Effector memory CD8-positive, alpha-beta T cell (primary cell): ENCODE measurements at regions not wholly inside any gene's neighbourhood (a gene's known extent, or its start where the extent isn't known, plus 50 kb on each side); places are given as distances from the start of the nearest gene placed in this dataset.

Experiments
- ATAC-seq: fragments of 150-1000 bp; cut with Tn5 transposase; replicated peaks from 2 replicates; pipeline ENCODE4 v1.10.0; 2021; ENCODE audit warnings: mild to moderate bottlenecking, moderate library complexity
- DNase-seq, 3 experiments: peaks; one replicate each; pipeline ENCODE4 v3.0.0; 2021
- H3K27ac Mint-ChIP-seq, 2 donors: one replicate each; pipeline ENCODE4 v1.8.0; 2022; ENCODE audit warnings: mild to moderate bottlenecking in 2 of 2, mixed read lengths in 2 of 2, moderate library complexity in 2 of 2
- H3K27me3 Mint-ChIP-seq, 2 donors: one replicate each; pipeline ENCODE4 v1.8.0; 2022; ENCODE audit warnings: mixed read lengths in 2 of 2
- H3K36me3 Mint-ChIP-seq: one replicate; pipeline ENCODE4 v1.8.0; 2022; ENCODE audit warnings: mild to moderate bottlenecking, moderate library complexity, mixed read lengths; ENCODE audit not compliant: insufficient read depth
- H3K4me1 Mint-ChIP-seq, 2 donors: one replicate each; pipeline ENCODE4 v1.8.0; 2022; ENCODE audit warnings: low read depth in 2 of 2, mixed read lengths in 2 of 2
- H3K4me3 Mint-ChIP-seq, 2 donors: one replicate each; pipeline ENCODE4 v1.8.0; 2022; ENCODE audit warnings: mild to moderate bottlenecking in 2 of 2, mixed read lengths in 2 of 2, moderate library complexity in 2 of 2
- H3K9me3 Mint-ChIP-seq, 2 donors: one replicate each; pipeline ENCODE4 v1.8.0; 2022; ENCODE audit warnings: mixed read lengths in 2 of 2

DNA sequence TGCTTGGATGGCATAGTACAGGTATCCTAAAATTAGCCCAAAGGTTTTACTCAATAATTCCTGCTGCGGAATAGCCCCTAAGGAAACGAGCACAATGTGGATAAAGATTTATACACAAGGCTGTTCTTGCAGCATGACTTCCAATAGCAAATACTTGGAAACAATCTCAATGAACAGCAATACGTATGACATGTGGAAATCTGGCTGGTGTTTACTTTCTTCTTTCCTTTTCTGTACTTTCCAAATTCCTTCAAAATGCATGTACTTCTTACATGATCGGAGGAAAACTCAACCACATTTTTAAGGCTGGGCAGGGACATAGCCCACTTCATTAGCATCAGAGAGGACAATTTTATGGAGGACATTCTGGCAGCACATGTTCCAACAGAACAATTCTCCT, 86.6 kb downstream of the C16orf95 start:
- H3K4me1 Mint-ChIP-seq, result peaks cover 3% of the 10 kb centered on the region in 2 donors
- no peak for DNase-seq

DNA sequence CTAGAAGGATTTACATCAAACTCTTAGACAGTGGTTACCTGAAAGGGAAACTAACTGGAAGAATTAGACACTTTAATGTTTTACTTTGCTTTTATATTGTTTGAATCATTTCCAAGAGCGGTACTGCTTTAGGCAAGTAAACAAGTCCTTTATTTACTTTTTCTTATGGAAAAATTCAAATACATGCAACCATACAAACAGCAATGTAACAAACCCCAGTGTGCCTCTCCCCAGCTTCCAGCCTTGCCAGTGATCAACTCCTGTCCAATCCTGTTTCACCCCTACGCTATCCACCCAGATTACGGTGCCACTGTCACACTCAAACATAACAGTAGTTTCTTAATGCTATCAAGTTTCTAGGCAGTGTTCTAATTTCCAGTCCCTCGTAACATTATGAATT, 85.9 kb downstream of the C16orf95 start:
- ATAC-seq, result no peak
- Mint-ChIP-seq H3K27me3 (peaks cover 12 to 40% of the 10 kb centered on the region in 2 donors), H3K27ac (no peak overlapping the region), H3K4me1 (peaks cover 10 to 11% of the 10 kb centered on the region in 2 donors), H3K9me3 (no peaks in the 10 kb centered on the region), H3K4me3 (no peak overlapping the region), H3K36me3 (no peaks in the 10 kb centered on the region)
- DNase-seq, result no peak

More for the DNA sequence above, 86.6 kb downstream of the C16orf95 start:
- H3K36me3 Mint-ChIP-seq, result no peaks in the 10 kb centered on the region
- H3K4me3 Mint-ChIP-seq, result no peak overlapping the region
- ATAC-seq, result no peak
- no peak overlapping the region for H3K27ac Mint-ChIP-seq
- H3K27me3 Mint-ChIP-seq, result peaks cover 12 to 32% of the 10 kb centered on the region in 2 donors
- no peaks in the 10 kb centered on the region for H3K9me3 Mint-ChIP-seq

DNA sequence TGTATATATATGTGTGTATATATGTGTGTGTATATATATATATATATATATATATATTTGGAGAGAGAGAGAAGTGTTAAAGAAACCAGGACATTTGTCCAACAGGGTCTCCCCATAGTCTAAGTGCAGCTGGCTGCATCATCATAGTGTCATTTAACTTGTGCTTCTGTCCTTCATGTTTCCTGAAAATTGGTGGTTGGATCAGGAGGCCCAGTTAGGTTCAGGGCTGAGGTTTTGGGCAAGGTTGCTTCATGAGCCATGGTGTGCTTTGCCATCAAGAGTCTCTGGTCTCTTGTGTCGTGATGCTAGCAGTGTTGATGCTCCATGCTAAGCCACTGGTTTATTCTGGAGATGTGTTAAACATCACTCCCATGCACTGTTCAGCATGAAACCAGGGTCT, 85.3 kb downstream of the C16orf95 start:
- Mint-ChIP-seq H3K27me3 (peaks cover 12 to 44% of the 10 kb centered on the region in 2 donors), H3K4me1 (peaks cover 13 to 15% of the 10 kb centered on the region in 2 donors), H3K4me3 (no peak overlapping the region), H3K27ac (no peak overlapping the region), H3K9me3 (no peaks in the 10 kb centered on the region), H3K36me3 (no peaks in the 10 kb centered on the region)
- ATAC-seq (no peak), DNase-seq (no peak)

DNA sequence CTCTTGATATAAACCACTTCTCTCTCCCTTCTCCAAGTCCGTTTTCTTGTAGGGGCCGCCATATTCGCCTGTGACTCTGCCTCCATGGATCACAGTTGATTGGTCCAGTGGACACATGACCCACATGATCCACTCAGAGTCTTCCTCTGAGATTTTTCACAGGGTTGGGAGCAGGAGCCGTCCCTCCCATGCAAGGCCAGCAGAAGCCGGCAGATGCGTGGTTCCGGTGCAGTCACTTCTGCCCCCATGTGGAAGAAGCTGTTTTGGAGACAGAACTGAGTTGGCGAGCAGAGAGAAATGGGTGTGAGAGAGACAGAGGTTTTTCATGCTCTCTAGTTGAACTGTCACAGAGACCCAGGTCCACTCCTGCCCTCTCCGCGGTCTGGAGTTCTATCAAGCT, 83.3 kb downstream of the C16orf95 start:
- Mint-ChIP-seq H3K27me3 (peaks cover 12 to 53% of the 10 kb centered on the region in 2 donors), H3K36me3 (no peaks in the 10 kb centered on the region), H3K9me3 (no peaks in the 10 kb centered on the region), H3K27ac (no peak overlapping the region), H3K4me1 (peaks cover 13 to 15% of the 10 kb centered on the region in 2 donors), H3K4me3 (no peak overlapping the region)
- ATAC-seq (no peak), DNase-seq (no peak)

DNA sequence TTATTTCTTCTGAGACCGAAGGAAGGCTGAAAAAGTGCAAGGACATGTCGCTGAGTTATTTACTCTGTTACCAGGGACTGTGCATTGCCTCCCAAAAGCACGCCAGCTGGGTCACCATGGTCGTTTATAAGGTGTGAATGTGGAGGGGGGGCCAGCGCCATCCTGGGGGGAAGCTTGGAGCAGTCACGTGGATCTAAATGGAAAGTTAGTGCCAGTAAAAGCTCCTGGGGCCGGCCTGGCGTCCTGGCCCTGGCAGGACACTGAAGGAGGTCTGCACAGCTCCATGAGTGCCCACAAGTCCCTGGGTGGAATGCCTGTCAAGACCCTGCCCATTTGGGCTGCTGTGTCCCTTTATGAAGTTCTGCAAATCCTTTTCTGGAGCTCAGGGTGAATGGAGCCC, 82.6 kb downstream of the C16orf95 start:
- peaks cover 6 to 47% of the 10 kb centered on the region in 2 donors for H3K27me3 Mint-ChIP-seq
- H3K27ac Mint-ChIP-seq, result no peak overlapping the region
- no peak overlapping the region for H3K4me3 Mint-ChIP-seq
- H3K36me3 Mint-ChIP-seq, result no peaks in the 10 kb centered on the region
- H3K9me3 Mint-ChIP-seq, result no peaks in the 10 kb centered on the region
- ATAC-seq, result no peak
- H3K4me1 Mint-ChIP-seq, result peaks cover 12 to 15% of the 10 kb centered on the region in 2 donors
- DNase-seq, result no peak

DNA sequence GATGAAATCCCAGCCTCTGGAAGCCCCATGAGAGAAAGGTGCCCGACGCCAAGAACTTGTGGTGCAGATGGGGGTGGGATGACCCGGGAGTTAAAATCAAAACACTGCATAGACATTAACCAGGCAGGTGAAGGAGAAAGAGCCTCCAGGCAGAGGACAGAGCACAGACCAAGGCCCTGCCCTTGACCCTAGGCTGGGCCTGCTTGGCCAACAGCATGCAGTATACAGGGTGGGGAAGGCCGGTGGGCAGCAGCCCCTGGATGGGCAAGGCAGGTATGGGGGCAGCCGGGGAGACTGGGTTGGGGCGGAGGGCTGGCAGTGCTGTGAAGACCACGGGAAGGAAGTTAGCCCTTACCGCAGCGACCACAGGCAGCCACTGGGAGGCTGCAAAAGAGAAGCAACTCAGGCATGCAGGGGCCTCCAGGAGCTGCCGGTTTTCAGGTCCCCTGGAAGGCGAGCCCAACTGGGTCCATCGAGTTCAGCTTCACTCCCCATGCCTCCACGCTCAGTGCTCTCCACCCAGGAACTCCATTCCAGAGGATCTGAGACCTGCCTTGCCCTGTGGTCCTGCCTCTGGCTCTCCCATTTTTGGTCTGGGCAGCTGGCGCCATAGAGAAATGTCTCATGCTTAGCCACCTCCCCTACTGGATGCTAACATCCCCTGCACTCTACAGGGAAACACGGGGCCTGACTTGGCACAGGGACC, 81.2 kb downstream of the C16orf95 start:
- H3K27ac Mint-ChIP-seq, result peak overlapping the region in 1 of 2 donors; percentile 65
- ATAC-seq (no peak), DNase-seq (no peak)
- H3K36me3 Mint-ChIP-seq, result no peaks in the 10 kb centered on the region
- H3K9me3 Mint-ChIP-seq, result no peaks in the 10 kb centered on the region
- peaks cover 8 to 50% of the 10 kb centered on the region in 2 donors for H3K27me3 Mint-ChIP-seq
- peak overlapping the region; percentile 52 to 61 for H3K4me3 Mint-ChIP-seq
- H3K4me1 Mint-ChIP-seq, result peaks cover 12 to 15% of the 10 kb centered on the region in 2 donors

DNA sequence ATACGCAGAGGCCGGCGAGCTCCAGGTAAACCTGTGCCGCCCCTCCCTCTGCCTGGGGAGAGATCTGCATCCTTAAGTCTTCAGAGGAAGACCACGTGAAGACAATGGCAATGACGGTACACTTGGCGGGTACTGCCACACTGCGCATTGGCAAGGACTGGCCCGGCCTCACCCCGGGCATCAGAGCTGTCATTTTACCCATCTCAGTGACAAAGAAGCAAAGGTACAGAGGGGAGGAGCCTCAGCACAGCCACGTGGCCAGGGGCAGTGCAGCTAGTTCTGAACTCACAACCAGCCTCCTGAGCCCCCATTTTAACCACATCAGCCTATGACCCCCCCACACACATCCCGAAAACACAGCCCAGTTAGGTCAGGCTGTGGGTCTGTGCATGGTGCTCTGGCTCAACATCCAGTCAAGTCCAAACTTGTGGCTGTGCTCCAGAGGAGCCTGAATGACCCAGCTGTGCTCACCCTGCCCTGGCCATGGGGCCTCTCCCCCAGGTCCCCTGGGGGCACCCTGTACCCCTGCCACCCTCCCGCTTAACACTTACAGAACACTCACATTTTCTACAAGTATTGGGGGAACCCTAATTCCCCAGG, 80.6 kb downstream of the C16orf95 start:
- H3K4me1 Mint-ChIP-seq, result peaks cover 12 to 15% of the 10 kb centered on the region in 2 donors
- H3K36me3 Mint-ChIP-seq, result no peaks in the 10 kb centered on the region
- H3K9me3 Mint-ChIP-seq, result no peaks in the 10 kb centered on the region
- H3K27me3 Mint-ChIP-seq, result peaks cover 14 to 56% of the 10 kb centered on the region in 2 donors
- H3K27ac Mint-ChIP-seq, result peak overlapping the region in 1 of 2 donors; percentile 65
- peak overlapping the region; percentile 52 to 61 for H3K4me3 Mint-ChIP-seq
- ATAC-seq (no peak), DNase-seq (no peak)

DNA sequence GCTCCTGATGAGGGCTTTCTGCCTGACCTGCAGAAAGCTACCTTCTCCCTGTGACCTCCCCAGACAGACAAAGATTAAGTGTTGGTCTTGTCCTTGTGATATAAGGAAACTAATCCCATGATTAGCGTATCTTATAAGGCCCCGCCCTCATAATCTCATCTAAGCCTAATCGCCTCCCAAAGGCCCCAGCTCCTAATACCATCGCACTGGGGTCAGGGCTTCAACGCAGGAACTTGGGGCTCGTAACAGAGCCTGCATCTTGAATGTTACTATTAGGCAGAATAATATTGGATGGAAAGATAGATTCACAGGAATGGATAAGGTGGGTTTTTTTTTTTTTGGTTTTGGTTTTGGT, 78.9 kb downstream of the C16orf95 start:
- no peaks in the 10 kb centered on the region for H3K9me3 Mint-ChIP-seq
- peaks cover 12 to 15% of the 10 kb centered on the region in 2 donors for H3K4me1 Mint-ChIP-seq
- no peaks in the 10 kb centered on the region for H3K36me3 Mint-ChIP-seq
- no peak for ATAC-seq
- no peak overlapping the region for H3K27ac Mint-ChIP-seq
- no peak for DNase-seq
- H3K27me3 Mint-ChIP-seq, result peaks cover 20 to 63% of the 10 kb centered on the region in 2 donors
- no peak overlapping the region for H3K4me3 Mint-ChIP-seq

DNA sequence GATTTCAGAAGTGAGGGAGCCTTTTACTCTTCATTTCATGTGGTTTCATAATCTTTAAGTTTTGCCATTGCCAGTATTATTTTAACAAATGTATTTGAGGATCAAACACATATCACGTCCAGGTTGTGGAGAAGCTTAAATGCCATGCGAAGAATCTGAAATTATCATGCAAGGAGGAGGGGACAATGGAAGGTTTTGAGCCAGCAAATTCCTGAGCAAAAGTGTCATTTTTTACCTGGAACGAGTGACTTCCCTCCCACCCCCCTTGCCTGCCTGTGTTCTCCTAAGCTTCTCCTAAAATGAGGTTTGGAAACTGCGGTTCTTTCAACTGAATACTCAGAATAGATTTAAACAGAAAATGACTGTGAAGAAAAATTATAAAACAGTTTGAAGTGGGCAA, 77.6 kb downstream of the C16orf95 start:
- Mint-ChIP-seq H3K4me1 (peaks cover 12 to 15% of the 10 kb centered on the region in 2 donors), H3K4me3 (no peak overlapping the region), H3K27me3 (peaks cover 20 to 57% of the 10 kb centered on the region in 2 donors), H3K9me3 (no peaks in the 10 kb centered on the region), H3K36me3 (no peaks in the 10 kb centered on the region), H3K27ac (no peak overlapping the region)
- DNase-seq (no peak), ATAC-seq (no peak)

DNA sequence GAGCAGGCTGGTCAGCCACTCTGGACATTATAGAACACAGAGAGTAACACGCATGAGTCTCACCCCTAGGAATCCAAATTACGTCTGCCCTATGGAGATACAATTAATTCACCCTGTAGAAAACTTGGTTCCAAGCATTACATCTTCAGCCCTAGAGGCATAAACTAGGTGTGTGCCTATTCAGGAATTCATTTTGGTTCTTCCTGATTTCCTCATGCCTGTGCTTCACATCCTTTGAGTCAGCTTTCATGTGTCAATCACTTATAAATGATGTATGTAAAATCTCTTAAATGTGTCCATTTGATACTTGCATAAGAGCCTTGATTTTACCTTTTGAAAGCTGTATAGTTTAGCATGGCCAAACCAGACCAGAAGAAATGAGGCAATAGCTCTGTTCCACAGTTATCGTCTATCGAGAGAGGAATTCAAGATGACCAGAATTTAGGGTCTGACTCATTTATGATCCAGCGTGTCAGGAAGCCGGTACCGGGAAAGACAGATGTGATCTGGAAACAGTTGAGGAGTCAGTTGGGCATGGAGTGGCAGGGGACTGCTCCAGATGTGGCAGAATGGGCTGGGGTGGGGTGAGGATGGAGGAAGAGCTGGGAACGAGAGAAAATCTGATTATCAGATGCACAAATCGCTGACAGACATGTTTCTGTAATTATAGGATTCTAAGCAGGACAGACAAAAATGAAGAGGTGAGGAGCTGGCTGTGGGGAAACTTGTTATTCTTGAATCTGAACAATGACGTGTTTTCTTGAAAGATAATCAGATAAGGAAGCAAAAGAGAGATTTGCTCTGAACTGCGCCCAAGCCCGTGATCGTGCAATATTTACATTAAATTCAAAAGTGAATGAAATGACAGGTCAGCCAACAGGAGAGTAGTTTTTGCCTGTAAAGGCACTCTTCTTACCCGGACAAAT, 76.7 kb downstream of the C16orf95 start:
- peaks cover 20 to 51% of the 10 kb centered on the region in 2 donors for H3K27me3 Mint-ChIP-seq
- no peak overlapping the region for H3K4me3 Mint-ChIP-seq
- no peak for ATAC-seq
- peak overlapping the region in 1 of 2 donors; percentile 39 for H3K27ac Mint-ChIP-seq
- H3K36me3 Mint-ChIP-seq, result no peaks in the 10 kb centered on the region
- no peaks in the 10 kb centered on the region for H3K9me3 Mint-ChIP-seq
- no peak for DNase-seq
- H3K4me1 Mint-ChIP-seq, result peaks cover 11 to 12% of the 10 kb centered on the region in 2 donors

DNA sequence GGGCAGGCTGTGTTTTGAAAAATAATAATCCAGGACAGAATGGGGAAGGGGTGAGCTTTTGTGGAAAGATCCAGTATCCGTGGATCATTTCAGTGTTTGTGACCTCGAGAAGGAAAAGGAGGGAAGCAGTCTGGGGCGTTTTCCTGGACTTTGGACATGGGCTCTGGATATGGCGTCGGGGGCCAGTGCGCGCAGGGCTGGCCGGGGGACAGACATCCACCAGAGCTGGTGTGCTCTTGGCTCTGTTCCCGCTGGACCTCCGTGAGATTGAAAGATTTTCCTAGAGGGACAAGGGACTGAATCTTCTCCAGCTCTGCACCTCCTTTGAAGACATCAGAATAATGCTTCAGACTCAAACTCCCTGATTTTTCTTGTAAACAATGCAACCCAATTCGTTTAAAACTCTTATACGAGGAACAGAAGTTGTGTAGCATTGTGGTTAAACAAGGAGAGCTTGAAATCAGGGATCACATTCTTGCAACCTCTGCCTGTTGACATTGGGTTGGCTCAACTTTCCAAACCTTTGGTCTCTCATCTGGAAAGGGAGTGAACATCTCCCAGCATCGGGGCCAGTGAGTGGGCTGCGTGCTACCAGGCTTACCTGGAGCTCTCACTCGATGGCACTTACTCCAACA, 75.9 kb downstream of the C16orf95 start:
- no peak for ATAC-seq
- H3K4me1 Mint-ChIP-seq, result peaks cover 4 to 5% of the 10 kb centered on the region in 2 donors
- DNase-seq, result no peak
- H3K27ac Mint-ChIP-seq, result peak overlapping the region in 1 of 2 donors; percentile 39
- H3K9me3 Mint-ChIP-seq, result no peaks in the 10 kb centered on the region
- peaks cover 20 to 43% of the 10 kb centered on the region in 2 donors for H3K27me3 Mint-ChIP-seq
- H3K4me3 Mint-ChIP-seq, result no peak overlapping the region
- H3K36me3 Mint-ChIP-seq, result no peaks in the 10 kb centered on the region

DNA sequence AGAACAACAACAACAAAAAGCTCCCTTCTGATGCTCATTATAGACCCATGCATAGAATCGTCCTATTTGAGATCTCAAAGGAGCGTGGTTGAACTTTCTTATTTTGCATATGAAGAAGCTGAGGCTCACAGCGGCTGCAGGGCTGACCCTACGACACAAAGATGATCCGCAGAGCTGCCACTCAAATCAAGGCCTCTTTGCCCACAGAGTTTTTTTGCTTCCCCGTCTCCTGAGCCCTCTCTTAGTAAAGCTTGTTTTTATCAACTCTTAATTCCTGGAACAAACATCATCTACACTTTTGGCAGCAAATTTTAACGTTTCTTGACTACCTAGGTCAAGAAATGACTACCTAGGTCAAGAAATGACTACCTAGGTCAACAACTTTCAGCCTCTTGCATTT, 73.7 kb downstream of the C16orf95 start:
- H3K4me3 Mint-ChIP-seq, result no peak overlapping the region
- no peaks in the 10 kb centered on the region for H3K9me3 Mint-ChIP-seq
- DNase-seq (no peak), ATAC-seq (no peak)
- H3K27ac Mint-ChIP-seq, result no peak overlapping the region
- no peaks in the 10 kb centered on the region for H3K36me3 Mint-ChIP-seq
- peaks cover 24 to 40% of the 10 kb centered on the region in 2 donors for H3K27me3 Mint-ChIP-seq
- no peaks in the 10 kb centered on the region for H3K4me1 Mint-ChIP-seq

DNA sequence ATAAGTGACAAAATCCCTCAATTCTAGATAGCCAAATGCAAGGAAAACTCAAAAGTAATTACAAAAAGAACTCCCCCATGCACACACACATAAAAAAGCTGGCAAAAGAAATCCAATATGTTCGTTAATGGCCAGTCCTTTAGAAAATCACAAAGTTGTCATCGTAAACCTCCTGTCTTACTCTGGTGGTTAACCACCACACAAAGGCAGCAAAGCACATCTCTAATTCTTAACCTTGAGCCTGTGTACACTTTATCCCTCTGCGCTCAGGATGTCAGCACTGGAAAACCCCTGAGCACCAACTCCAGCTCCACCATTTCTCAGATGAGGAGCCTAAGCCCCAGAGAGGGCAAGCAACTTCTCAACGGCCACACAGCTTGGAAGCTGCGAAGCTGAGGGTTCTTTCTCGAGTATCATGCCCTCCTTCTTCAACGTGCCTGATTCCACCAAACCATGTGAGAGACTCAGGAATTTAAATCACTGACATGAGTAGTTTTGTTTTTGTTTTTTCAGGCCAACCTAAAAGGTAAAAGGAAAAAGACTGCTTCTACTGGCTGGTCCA, 72.5 kb downstream of the C16orf95 start:
- Mint-ChIP-seq H3K27me3 (peaks cover 24 to 36% of the 10 kb centered on the region in 2 donors), H3K4me1 (no peaks in the 10 kb centered on the region), H3K27ac (no peak overlapping the region), H3K36me3 (no peaks in the 10 kb centered on the region), H3K9me3 (no peaks in the 10 kb centered on the region), H3K4me3 (no peak overlapping the region)
- no peak for ATAC-seq
- no peak for DNase-seq
